SK-N-SH (cell line): ENCODE measurements at regions not wholly inside any gene's neighbourhood (a gene's known extent, or its start where the extent isn't known, plus 50 kb on each side); places are given as distances from the start of the nearest gene placed in this dataset.

Experiments
- CTCF ChIA-PET: fragments of 300-600, 350-600 bp; formaldehyde crosslinking; extraction: SDS; loops from one replicate; lab custom pipeline; 2021; lab: Yijun Ruan, JAX
- POLR2A ChIA-PET: fragments of 350-600 bp; sonication (Branson Sonifier 250); formaldehyde crosslinking; extraction: SDS; loops from one replicate; lab custom pipeline; 2020; ENCODE audit warnings: antibody characterized with exemption, inconsistent platforms; lab: Yijun Ruan, JAX
- DNase-seq: peaks from one replicate; pipeline ENCODE4 v3.0.0; 2012
- H2AFZ ChIP-seq: fragments of 200-600 bp; sonication (generic); 2 replicates; pipeline ENCODE4 v1.8.1; 2016; ENCODE audit warnings: antibody characterized with exemption, mild to moderate bottlenecking, low read depth
- H3F3A ChIP-seq: fragments of 200-600 bp; sonication (generic); replicated peaks from 2 replicates; pipeline ENCODE3; 2016; ENCODE audit warnings: antibody characterized with exemption, mild to moderate bottlenecking; ENCODE audit not compliant: insufficient read depth
- H3K27ac ChIP-seq, 2 experiments: fragments of 200-500 bp in 1 of 2; fragments of 200-600 bp in 1 of 2; sonication (Bioruptor generic) in 1 of 2; sonication (generic), shearing (Covaris generic) in 1 of 2; 2 replicates each; pipeline versions ENCODE4 v1.5.1 to v1.6.1; 2014 to 2016; ENCODE audit warnings: low read depth in 2 of 2, inconsistent platforms in 1 of 2, low read length in 1 of 2, mild to moderate bottlenecking in 1 of 2, mixed read lengths in 1 of 2
- H3K27me3 ChIP-seq: fragments of 200-600 bp; sonication (generic), shearing (Covaris generic); 2 replicates; pipeline ENCODE4 v1.6.1; 2016; ENCODE audit warnings: mixed run types; ENCODE audit not compliant: insufficient read depth
- H3K36me3 ChIP-seq, 2 experiments: fragments of 200-500 bp in 1 of 2; fragments of 200-600 bp in 1 of 2; sonication (Bioruptor generic) in 1 of 2; sonication (generic) in 1 of 2; replicated peaks in 1 of 2; 2 replicates each; pipeline versions ENCODE3 to v1.5.1; 2014 to 2016; ENCODE audit warnings: low read length in 1 of 2, mild to moderate bottlenecking in 1 of 2; ENCODE audit not compliant: insufficient read depth in 2 of 2, control insufficient read depth in 1 of 2
- H3K4me1 ChIP-seq, 2 experiments: fragments of 200-500 bp in 1 of 2; fragments of 200-600 bp in 1 of 2; sonication (Bioruptor generic) in 1 of 2; sonication (generic), shearing (Covaris generic) in 1 of 2; 2 replicates each; pipeline versions ENCODE4 v1.5.1 to v1.6.1; 2014 to 2016; ENCODE audit warnings: low read depth in 1 of 2, low read length in 1 of 2, mixed run types in 1 of 2; ENCODE audit not compliant: insufficient read depth in 2 of 2, control insufficient read depth in 1 of 2
- H3K4me2 ChIP-seq: fragments of 200-600 bp; sonication (generic), shearing (Covaris generic); 2 replicates; pipeline ENCODE4 v1.6.1; 2017; ENCODE audit warnings: mixed run types
- H3K4me3 ChIP-seq, 2 experiments: fragments of 200-500 bp in 1 of 2; fragments of 200-600 bp in 1 of 2; sonication (Bioruptor generic) in 1 of 2; sonication (generic), shearing (Covaris generic) in 1 of 2; 2 replicates each; pipeline versions ENCODE4 v1.5.1 to v1.8.1; 2014 to 2016; ENCODE audit warnings: low read depth in 2 of 2, inconsistent platforms in 1 of 2, low read length in 1 of 2, mild to moderate bottlenecking in 1 of 2, mixed read lengths in 1 of 2, moderate library complexity in 1 of 2
- H3K79me2 ChIP-seq: fragments of 200-600 bp; sonication (generic); 2 replicates; pipeline ENCODE4 v1.8.1; 2017; ENCODE audit warnings: mild to moderate bottlenecking; ENCODE audit not compliant: insufficient read depth
- H3K9ac ChIP-seq: fragments of 200-600 bp; sonication (generic); 2 replicates; pipeline ENCODE4 v1.6.1; 2017; ENCODE audit warnings: mixed run types
- H3K9me2 ChIP-seq: fragments of 200-600 bp; sonication (generic); 2 replicates; pipeline ENCODE4 v1.6.1; 2017; ENCODE audit warnings: mixed run types
- H3K9me3 ChIP-seq: fragments of 200-600 bp; sonication (generic); 2 replicates; pipeline ENCODE4 v1.6.1; 2017; ENCODE audit warnings: mixed run types, mild to moderate bottlenecking, moderate library complexity
- H4K20me1 ChIP-seq: fragments of 200-600 bp; sonication (generic); 2 replicates; pipeline ENCODE4 v1.6.1; 2017; ENCODE audit warnings: mild to moderate bottlenecking, mixed run types; ENCODE audit not compliant: insufficient read depth
- EP300 ChIP-seq, 2 experiments: IDR thresholded peaks; 2 replicates each; pipeline versions ENCODE4 v1.4.0 to v1.6.1; 2012; ENCODE audit warnings: borderline replicate concordance in 1 of 2, low read depth in 1 of 2, low read length in 1 of 2
- FOSL2 ChIP-seq: IDR thresholded peaks from 2 replicates; pipeline ENCODE4 v1.4.0; 2012; ENCODE audit warnings: low read depth, mild to moderate bottlenecking, moderate library complexity, borderline replicate concordance
- FOXJ3 ChIP-seq: sonication (generic); formaldehyde crosslinking; IDR thresholded peaks from 2 replicates; pipeline ENCODE4 v1.5.1; 2020; ENCODE audit warnings: mild to moderate bottlenecking, missing genetic modification reagents
- FOXM1 ChIP-seq: IDR thresholded peaks from 2 replicates; pipeline ENCODE4 v1.4.0; 2012; ENCODE audit warnings: low read depth, mild to moderate bottlenecking
- JUND ChIP-seq: IDR thresholded peaks from 2 replicates; pipeline ENCODE4 v1.4.0; 2012
- MEF2A ChIP-seq: IDR thresholded peaks from 2 replicates; pipeline ENCODE4 v1.4.0; 2012; ENCODE audit warnings: low read depth, borderline replicate concordance
- NFIC ChIP-seq: IDR thresholded peaks from 2 replicates; pipeline ENCODE4 v1.4.0; 2012; ENCODE audit warnings: borderline replicate concordance
- NRF1 ChIP-seq: IDR thresholded peaks from 2 replicates; pipeline ENCODE4 v1.6.1; 2012; ENCODE audit warnings: low read depth, mild to moderate bottlenecking, low read length
- POLR2AphosphoS5 ChIP-seq: IDR thresholded peaks from 2 replicates; pipeline ENCODE4 v1.6.1; 2012; ENCODE audit warnings: low read depth, low read length
- RCOR1 ChIP-seq: fragments of 150-350 bp; IDR thresholded peaks from 2 replicates; pipeline ENCODE4 v1.6.1; 2017; ENCODE audit warnings: antibody characterized with exemption, low read length
- RXRA ChIP-seq: IDR thresholded peaks from 2 replicates; pipeline ENCODE4 v1.4.0; 2012; ENCODE audit warnings: low read depth, mild to moderate bottlenecking, borderline replicate concordance
- TAF1 ChIP-seq: IDR thresholded peaks from 2 replicates; pipeline ENCODE4 v1.6.1; 2012; ENCODE audit warnings: low read depth, mild to moderate bottlenecking, low read length, moderate library complexity, borderline replicate concordance
- TCF12 ChIP-seq: IDR thresholded peaks from 2 replicates; pipeline ENCODE4 v1.4.0; 2012
- WGBS: methylation state at CpG from one replicate; pipeline ENCODE4 v1.1.6; 2017; ENCODE audit warnings: low lambda C conversion rate; 5-methylcytosine and 5-hydroxymethylcytosine counted together
- TF ChIP-seq, protein P1 (sequence below): IDR thresholded peaks from 2 replicates; pipeline ENCODE4 v1.4.0; 2012; ENCODE audit warnings: low read depth, borderline replicate concordance
- TF ChIP-seq, protein P2 (sequence below): fragments of 150-350 bp; IDR thresholded peaks from 2 replicates; pipeline ENCODE4 v1.6.1; 2017; ENCODE audit warnings: antibody characterized with exemption, low read length, low read depth, borderline replicate concordance
- TF ChIP-seq, protein P3 (sequence below): IDR thresholded peaks from 2 replicates; pipeline ENCODE4 v1.4.0; 2012; ENCODE audit warnings: low read depth, borderline replicate concordance
- TF ChIP-seq, protein P4 (sequence below): IDR thresholded peaks from 2 replicates; pipeline ENCODE4 v1.6.1; 2012; ENCODE audit warnings: mild to moderate bottlenecking, low read depth, low read length, moderate library complexity

DNA sequence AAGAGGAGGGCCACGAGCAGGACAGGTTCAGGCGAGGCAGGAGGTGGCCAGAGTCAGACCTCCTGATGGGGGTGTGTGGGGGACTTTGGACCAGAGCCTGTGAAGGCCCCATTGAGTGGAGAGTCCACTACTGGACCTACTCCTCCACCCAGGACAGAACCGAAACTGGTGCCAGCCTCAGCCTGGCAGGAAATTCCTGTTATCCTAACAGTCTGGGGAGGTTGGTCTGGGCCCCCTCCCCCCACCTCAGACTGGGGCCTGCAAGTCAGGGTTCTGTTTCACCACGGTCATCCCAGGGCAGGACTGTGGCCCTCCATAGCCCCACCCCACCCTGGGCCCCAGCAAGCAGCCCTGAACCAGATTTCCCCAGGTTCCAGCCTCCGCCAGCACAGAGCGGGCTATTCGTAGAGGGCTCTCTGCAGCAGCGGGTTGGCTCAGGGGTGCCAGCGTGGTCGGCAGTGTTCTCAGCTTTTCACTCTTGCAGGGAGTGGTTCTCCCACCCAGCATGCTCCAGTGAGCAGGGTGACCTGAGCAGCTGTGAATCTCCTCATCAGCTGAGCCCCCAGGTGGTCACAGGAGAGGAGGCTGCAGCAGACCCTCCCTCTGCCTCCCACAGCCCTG, 217.3 kb downstream of the TBC1D2B start:
- Histone ChIP-seq H3K79me2 (no peaks in the 10 kb centered on the region), H3K9ac (no peak overlapping the region), H2AFZ (no peak overlapping the region), H3K36me3 (no peaks in the 10 kb centered on the region), H4K20me1 (no peaks in the 10 kb centered on the region), H3K9me3 (no peaks in the 10 kb centered on the region), H3K4me2 (no peak overlapping the region), H3K27ac (no peak overlapping the region), H3K4me1 (no peaks in the 10 kb centered on the region; a peak in 1 of 4 replicates), H3F3A (no peaks in the 10 kb centered on the region), H3K27me3 (peaks cover 25% of the 10 kb centered on the region; the same call in 1 of the 2 replicates), H3K9me2 (no peaks in the 10 kb centered on the region), H3K4me3 (no peak overlapping the region)
- ChIA-PET CTCF (no interaction called here), POLR2A (no interaction called here)
- WGBS = 38% methylated on average over 3 of the region's 10 CpGs
- TF ChIP-seq, protein P1, sequence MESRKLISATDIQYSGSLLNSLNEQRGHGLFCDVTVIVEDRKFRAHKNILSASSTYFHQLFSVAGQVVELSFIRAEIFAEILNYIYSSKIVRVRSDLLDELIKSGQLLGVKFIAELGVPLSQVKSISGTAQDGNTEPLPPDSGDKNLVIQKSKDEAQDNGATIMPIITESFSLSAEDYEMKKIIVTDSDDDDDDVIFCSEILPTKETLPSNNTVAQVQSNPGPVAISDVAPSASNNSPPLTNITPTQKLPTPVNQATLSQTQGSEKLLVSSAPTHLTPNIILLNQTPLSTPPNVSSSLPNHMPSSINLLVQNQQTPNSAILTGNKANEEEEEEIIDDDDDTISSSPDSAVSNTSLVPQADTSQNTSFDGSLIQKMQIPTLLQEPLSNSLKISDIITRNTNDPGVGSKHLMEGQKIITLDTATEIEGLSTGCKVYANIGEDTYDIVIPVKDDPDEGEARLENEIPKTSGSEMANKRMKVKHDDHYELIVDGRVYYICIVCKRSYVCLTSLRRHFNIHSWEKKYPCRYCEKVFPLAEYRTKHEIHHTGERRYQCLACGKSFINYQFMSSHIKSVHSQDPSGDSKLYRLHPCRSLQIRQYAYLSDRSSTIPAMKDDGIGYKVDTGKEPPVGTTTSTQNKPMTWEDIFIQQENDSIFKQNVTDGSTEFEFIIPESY = no peak
- TF ChIP-seq POLR2AphosphoS5 = no peak
- TF ChIP-seq RCOR1 = no peak
- TF ChIP-seq NFIC = no peak
- TF ChIP-seq EP300 (IDR thresholded peaks at IDR 0.05; ENCODE audit: borderline replicate concordance in 1 of 2, low read depth in 1 of 2, low read length in 1 of 2) = no peak
- no peak for TF ChIP-seq JUND
- no peak for TF ChIP-seq RXRA
- no peak for TF ChIP-seq MEF2A
- TF ChIP-seq, protein P2, sequence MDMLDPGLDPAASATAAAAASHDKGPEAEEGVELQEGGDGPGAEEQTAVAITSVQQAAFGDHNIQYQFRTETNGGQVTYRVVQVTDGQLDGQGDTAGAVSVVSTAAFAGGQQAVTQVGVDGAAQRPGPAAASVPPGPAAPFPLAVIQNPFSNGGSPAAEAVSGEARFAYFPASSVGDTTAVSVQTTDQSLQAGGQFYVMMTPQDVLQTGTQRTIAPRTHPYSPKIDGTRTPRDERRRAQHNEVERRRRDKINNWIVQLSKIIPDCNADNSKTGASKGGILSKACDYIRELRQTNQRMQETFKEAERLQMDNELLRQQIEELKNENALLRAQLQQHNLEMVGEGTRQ = no peak
- TF ChIP-seq TCF12 = no peak
- no peak for TF ChIP-seq FOXJ3 (CRISPR knock-in tag)
- no peak for DNase-seq

DNA sequence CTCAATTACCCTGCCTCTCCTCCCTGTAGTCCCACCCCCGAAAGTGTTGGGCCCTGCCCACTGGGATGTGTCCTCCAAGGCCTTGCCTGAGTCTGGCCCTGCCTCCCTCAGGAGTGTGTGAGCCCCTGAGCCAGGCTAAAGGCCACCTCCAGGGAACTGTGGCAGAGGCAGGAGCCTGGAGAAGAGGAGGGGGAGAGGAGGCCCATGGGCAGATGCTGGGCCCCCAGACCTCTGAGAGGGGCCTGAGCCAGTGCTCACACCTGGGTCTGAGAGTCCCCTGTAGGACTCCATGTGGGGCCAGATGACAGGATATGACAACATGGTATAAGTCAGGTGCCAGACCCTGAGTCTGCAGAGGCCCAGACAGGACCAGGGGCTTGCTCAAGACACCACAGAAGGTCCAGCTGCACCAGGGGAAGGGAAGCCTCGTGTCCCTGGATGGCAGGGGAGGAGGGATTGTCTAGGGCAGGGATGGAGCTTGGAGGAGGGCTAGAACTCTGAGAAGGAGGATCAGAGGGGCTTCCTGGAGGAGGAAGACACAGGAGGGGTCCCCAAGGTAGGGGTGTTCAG, 217.9 kb downstream of the TBC1D2B start:
- no peak for DNase-seq
- Histone ChIP-seq H3F3A (no peaks in the 10 kb centered on the region), H3K27me3 (peaks cover 30% of the 10 kb centered on the region; the same call in 1 of the 2 replicates), H3K9me2 (no peaks in the 10 kb centered on the region), H3K9ac (no peak overlapping the region), H3K9me3 (no peaks in the 10 kb centered on the region), H2AFZ (no peak overlapping the region), H3K27ac (no peak overlapping the region), H3K36me3 (no peaks in the 10 kb centered on the region), H4K20me1 (no peaks in the 10 kb centered on the region), H3K4me2 (no peak overlapping the region), H3K4me3 (no peak overlapping the region), H3K79me2 (no peaks in the 10 kb centered on the region), H3K4me1 (no peaks in the 10 kb centered on the region; a peak in 1 of 4 replicates)
- ChIA-PET POLR2A (no interaction called here), CTCF (interaction anchor here (5.8 kb wide), 1 partner anchor 11 kb away, joined by 31 read pairs; no protein-coding TSS in a partner anchor)
- WGBS = 44% methylated on average over 1 of the region's 2 CpGs
- TF ChIP-seq, protein P3, sequence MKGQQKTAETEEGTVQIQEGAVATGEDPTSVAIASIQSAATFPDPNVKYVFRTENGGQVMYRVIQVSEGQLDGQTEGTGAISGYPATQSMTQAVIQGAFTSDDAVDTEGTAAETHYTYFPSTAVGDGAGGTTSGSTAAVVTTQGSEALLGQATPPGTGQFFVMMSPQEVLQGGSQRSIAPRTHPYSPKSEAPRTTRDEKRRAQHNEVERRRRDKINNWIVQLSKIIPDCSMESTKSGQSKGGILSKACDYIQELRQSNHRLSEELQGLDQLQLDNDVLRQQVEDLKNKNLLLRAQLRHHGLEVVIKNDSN = no peak
- TF ChIP-seq RXRA (no peak), FOSL2 (no peak), TAF1 (no peak), FOXM1 (no peak), NRF1 (no peak)
- TF ChIP-seq, protein P2 = no peak
- TF ChIP-seq, protein P4, sequence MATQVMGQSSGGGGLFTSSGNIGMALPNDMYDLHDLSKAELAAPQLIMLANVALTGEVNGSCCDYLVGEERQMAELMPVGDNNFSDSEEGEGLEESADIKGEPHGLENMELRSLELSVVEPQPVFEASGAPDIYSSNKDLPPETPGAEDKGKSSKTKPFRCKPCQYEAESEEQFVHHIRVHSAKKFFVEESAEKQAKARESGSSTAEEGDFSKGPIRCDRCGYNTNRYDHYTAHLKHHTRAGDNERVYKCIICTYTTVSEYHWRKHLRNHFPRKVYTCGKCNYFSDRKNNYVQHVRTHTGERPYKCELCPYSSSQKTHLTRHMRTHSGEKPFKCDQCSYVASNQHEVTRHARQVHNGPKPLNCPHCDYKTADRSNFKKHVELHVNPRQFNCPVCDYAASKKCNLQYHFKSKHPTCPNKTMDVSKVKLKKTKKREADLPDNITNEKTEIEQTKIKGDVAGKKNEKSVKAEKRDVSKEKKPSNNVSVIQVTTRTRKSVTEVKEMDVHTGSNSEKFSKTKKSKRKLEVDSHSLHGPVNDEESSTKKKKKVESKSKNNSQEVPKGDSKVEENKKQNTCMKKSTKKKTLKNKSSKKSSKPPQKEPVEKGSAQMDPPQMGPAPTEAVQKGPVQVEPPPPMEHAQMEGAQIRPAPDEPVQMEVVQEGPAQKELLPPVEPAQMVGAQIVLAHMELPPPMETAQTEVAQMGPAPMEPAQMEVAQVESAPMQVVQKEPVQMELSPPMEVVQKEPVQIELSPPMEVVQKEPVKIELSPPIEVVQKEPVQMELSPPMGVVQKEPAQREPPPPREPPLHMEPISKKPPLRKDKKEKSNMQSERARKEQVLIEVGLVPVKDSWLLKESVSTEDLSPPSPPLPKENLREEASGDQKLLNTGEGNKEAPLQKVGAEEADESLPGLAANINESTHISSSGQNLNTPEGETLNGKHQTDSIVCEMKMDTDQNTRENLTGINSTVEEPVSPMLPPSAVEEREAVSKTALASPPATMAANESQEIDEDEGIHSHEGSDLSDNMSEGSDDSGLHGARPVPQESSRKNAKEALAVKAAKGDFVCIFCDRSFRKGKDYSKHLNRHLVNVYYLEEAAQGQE = no peak
